ENCODE measurements at regions not wholly inside any gene's neighbourhood (a gene's known extent, or its start where the extent isn't known, plus 50 kb on each side); places are given as distances from the start of the nearest gene placed in this dataset.
"Not testable (repeated sequence)": the region's sequence is repeated elsewhere in the genome, so short reads cannot be mapped to it uniquely, and the experiment has no call there.

GRCh38 chr12:30329281-30329680 is 366.4 kb downstream of the IPO8 start:
- DNase-seq, result no peak

GRCh38 chr12:30323008-30323407 is 372.7 kb downstream of the IPO8 start:
- DNase-seq, result no peak

- no peak for DNase-seq
Observed at GRCh38 chr12:30320561-30320960, 375.1 kb downstream of the IPO8 start.

GRCh38 chr12:30314506-30315100 is 381.1 kb downstream of the IPO8 start:
- DNase-seq, result no peak

- DNase-seq, result no peak
Observed at GRCh38 chr12:30308010-30308717, 387.5 kb downstream of the IPO8 start.

GRCh38 chr12:30304528-30304927 is 391.1 kb downstream of the IPO8 start:
- no peak for DNase-seq

GRCh38 chr12:30301291-30301690 is 394.4 kb downstream of the IPO8 start:
- no peak for DNase-seq

GRCh38 chr12:30296486-30296885 is 399.2 kb downstream of the IPO8 start:
- DNase-seq, result no peak

- no peak for DNase-seq
Observed at GRCh38 chr12:30286345-30286926, 409.2 kb downstream of the IPO8 start.

- no peak for DNase-seq
Observed at GRCh38 chr12:30278401-30278800, 417.3 kb downstream of the IPO8 start.

GRCh38 chr12:30272515-30272914 is 423.2 kb downstream of the IPO8 start:
- DNase-seq, result not testable (repeated sequence)

GRCh38 chr12:30269496-30269895 is 426.2 kb downstream of the IPO8 start:
- no peak for DNase-seq

- DNase-seq, result no peak
Observed at GRCh38 chr12:30268041-30268440, 427.6 kb downstream of the IPO8 start.

GRCh38 chr12:30263434-30263833 is 432.2 kb downstream of the IPO8 start:
- no peak for DNase-seq

- no peak for DNase-seq
Observed at GRCh38 chr12:30257618-30258017, 438.1 kb downstream of the IPO8 start.

GRCh38 chr12:30251546-30251945 is 444.1 kb downstream of the IPO8 start:
- DNase-seq, result no peak

GRCh38 chr12:30243426-30243825 is 452.2 kb downstream of the IPO8 start:
- DNase-seq, result no peak

- DNase-seq, result no peak
Observed at GRCh38 chr12:30219047-30219446, 435.3 kb upstream of the TMTC1 start.

GRCh38 chr12:30218073-30218472 is 434.3 kb upstream of the TMTC1 start:
- no peak for DNase-seq

GRCh38 chr12:30213166-30213565 is 429.4 kb upstream of the TMTC1 start:
- DNase-seq, result no peak

- DNase-seq, result no peak
Observed at GRCh38 chr12:30211743-30212142, 428.0 kb upstream of the TMTC1 start.

GRCh38 chr12:30203981-30204380 is 420.2 kb upstream of the TMTC1 start:
- DNase-seq, result no peak

- no peak for DNase-seq
Observed at GRCh38 chr12:30202521-30203254, 418.9 kb upstream of the TMTC1 start.

All from NCI-H1048 (cell line).